Activated T-cell treated with anti-CD3 and anti-CD28 coated beads, Interleukin-2, amount 50 U/mL, for 4 hours (primary cell): ENCODE measurements at regions not wholly inside any gene's neighbourhood (a gene's known extent, or its start where the extent isn't known, plus 50 kb on each side); places are given as distances from the start of the nearest gene placed in this dataset.

Experiments used
- ATAC-seq, 2 donors: fragments of 200-7000 bp; cut with Tn5 transposase; one replicate each; pipeline ENCODE4 v1.10.0; 2021
- DNase-seq: peaks from one replicate; pipeline ENCODE4 v3.0.0-alpha.2; 2020
- H3K27me3 Mint-ChIP-seq: one replicate; pipeline ENCODE4 v1.8.0; 2021; ENCODE audit warnings: low read depth, mixed read lengths
- H3K36me3 Mint-ChIP-seq: one replicate; pipeline ENCODE4 v1.8.0; 2022; ENCODE audit warnings: mixed read lengths; ENCODE audit not compliant: insufficient read depth
- H3K4me1 Mint-ChIP-seq: one replicate; pipeline ENCODE4 v1.8.0; 2021; ENCODE audit warnings: low read depth, mixed read lengths
- H3K4me3 Mint-ChIP-seq: one replicate; pipeline ENCODE4 v1.8.0; 2021; ENCODE audit warnings: mild to moderate bottlenecking, moderate library complexity, mixed read lengths
- H3K9me3 Mint-ChIP-seq: one replicate; pipeline ENCODE4 v1.8.0; 2021; ENCODE audit warnings: mixed read lengths

GRCh38 chr5:102595332-102595731, 96.5 kb upstream of the SLCO6A1 start:
- DNase-seq: no peak
- H3K9me3 Mint-ChIP-seq: peaks cover 3% of the 10 kb centered on the region
- ATAC-seq: no peak
- H3K27me3 Mint-ChIP-seq: peaks cover 5% of the 10 kb centered on the region
- no peaks in the 10 kb centered on the region for H3K36me3 Mint-ChIP-seq
- peaks cover 7% of the 10 kb centered on the region for H3K4me1 Mint-ChIP-seq
- no peak overlapping the region for H3K4me3 Mint-ChIP-seq

DNA sequence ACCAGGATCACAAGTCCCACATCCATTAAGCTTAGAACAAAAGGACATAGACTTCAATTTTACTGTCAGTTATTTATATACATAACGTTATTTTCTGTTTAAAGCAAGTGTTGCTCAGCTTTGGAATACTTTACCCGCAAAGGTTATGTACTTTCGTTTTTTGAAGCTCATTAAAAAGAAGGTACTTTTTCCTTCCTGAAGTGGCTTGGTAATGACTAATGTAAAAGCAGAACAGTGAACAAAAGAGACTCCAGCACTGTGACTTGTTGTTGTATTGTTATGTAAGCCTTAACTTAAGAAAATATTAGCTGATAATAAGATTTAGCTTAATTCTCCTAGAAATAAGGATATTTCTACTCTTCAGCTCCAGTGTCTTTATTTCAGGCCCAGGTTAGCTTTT, 97.3 kb upstream of the SLCO6A1 start:
- ATAC-seq (peak; percentile 34 to 39), DNase-seq (no peak)
- H3K4me1 Mint-ChIP-seq: peaks cover 7% of the 10 kb centered on the region
- H3K4me3 Mint-ChIP-seq: no peak overlapping the region
- H3K36me3 Mint-ChIP-seq: no peaks in the 10 kb centered on the region
- H3K27me3 Mint-ChIP-seq: peaks cover under 1% of the 10 kb centered on the region
- H3K9me3 Mint-ChIP-seq: peaks cover 3% of the 10 kb centered on the region

DNA sequence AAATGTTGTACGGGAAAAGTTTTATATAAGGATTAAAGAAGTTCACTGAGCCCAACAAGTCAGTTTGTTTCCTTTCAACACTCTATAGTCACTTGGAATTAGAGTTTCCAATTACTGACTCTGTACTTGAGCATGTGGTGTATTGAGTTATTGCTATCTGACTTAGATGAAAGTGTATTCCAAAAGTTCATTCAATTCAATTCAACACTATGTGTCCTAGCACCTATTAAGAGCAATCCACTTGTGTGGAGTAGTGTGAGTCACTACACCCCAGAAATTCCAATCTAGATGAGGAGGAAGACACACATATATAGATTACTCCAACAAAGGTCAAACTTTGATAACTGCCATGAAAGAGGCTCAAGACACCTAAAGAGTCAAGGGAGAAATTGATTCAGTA, 98.2 kb upstream of the SLCO6A1 start:
- Mint-ChIP-seq H3K9me3 (peaks cover 3% of the 10 kb centered on the region), H3K36me3 (no peaks in the 10 kb centered on the region), H3K4me3 (no peak overlapping the region), H3K4me1 (peaks cover 7% of the 10 kb centered on the region), H3K27me3 (no peaks in the 10 kb centered on the region)
- ATAC-seq: no peak
- DNase-seq: no peak

- Mint-ChIP-seq H3K9me3 (no peaks in the 10 kb centered on the region), H3K36me3 (no peaks in the 10 kb centered on the region), H3K4me1 (peaks cover 7% of the 10 kb centered on the region), H3K27me3 (peaks cover 12% of the 10 kb centered on the region), H3K4me3 (no peak overlapping the region)
- DNase-seq (no peak), ATAC-seq (no peak)
Measured at GRCh38 chr5:102599289-102599688, 100.5 kb upstream of the SLCO6A1 start.

GRCh38 chr5:102600964-102601363, 102.2 kb upstream of the SLCO6A1 start:
- Mint-ChIP-seq H3K36me3 (no peaks in the 10 kb centered on the region), H3K9me3 (no peaks in the 10 kb centered on the region), H3K27me3 (peaks cover 12% of the 10 kb centered on the region), H3K4me1 (peaks cover 5% of the 10 kb centered on the region), H3K4me3 (no peak overlapping the region)
- no peak for DNase-seq
- ATAC-seq: no peak

- H3K27me3 Mint-ChIP-seq: peaks cover 16% of the 10 kb centered on the region
- H3K9me3 Mint-ChIP-seq: no peaks in the 10 kb centered on the region
- no peak overlapping the region for H3K4me3 Mint-ChIP-seq
- ATAC-seq: no peak
- DNase-seq: no peak
- H3K36me3 Mint-ChIP-seq: no peaks in the 10 kb centered on the region
- H3K4me1 Mint-ChIP-seq: no peaks in the 10 kb centered on the region
Measured at GRCh38 chr5:102603670-102604069, 104.9 kb upstream of the SLCO6A1 start.

DNA sequence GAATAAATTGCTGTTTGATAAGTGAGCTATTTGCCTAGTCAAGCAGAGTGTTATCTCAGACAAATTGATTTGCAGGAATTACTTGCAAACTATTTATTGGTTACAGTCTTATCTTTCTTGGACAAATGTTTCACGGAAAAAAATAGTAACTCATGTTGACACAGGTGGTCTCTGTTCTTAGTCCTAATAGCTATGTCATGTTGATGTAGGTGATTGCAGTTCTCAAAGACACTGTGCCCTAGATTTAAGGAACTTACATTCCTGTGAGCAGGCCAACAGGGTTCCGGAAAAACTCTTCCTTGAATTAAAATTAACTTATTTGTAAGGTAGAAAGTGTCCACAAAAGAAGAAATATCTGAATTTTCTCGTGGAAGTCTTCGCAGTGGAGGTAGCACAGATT, 109.6 kb upstream of the SLCO6A1 start:
- no peaks in the 10 kb centered on the region for H3K9me3 Mint-ChIP-seq
- H3K27me3 Mint-ChIP-seq: peaks cover 12% of the 10 kb centered on the region
- no peaks in the 10 kb centered on the region for H3K36me3 Mint-ChIP-seq
- DNase-seq (no peak), ATAC-seq (no peak)
- H3K4me3 Mint-ChIP-seq: no peak overlapping the region
- H3K4me1 Mint-ChIP-seq: no peaks in the 10 kb centered on the region

- H3K9me3 Mint-ChIP-seq: no peaks in the 10 kb centered on the region
- no peaks in the 10 kb centered on the region for H3K4me1 Mint-ChIP-seq
- no peak for ATAC-seq
- no peak for DNase-seq
- H3K36me3 Mint-ChIP-seq: no peaks in the 10 kb centered on the region
- no peak overlapping the region for H3K4me3 Mint-ChIP-seq
- peaks cover 9% of the 10 kb centered on the region for H3K27me3 Mint-ChIP-seq
Measured at GRCh38 chr5:102611312-102611711, 112.5 kb upstream of the SLCO6A1 start.

DNA sequence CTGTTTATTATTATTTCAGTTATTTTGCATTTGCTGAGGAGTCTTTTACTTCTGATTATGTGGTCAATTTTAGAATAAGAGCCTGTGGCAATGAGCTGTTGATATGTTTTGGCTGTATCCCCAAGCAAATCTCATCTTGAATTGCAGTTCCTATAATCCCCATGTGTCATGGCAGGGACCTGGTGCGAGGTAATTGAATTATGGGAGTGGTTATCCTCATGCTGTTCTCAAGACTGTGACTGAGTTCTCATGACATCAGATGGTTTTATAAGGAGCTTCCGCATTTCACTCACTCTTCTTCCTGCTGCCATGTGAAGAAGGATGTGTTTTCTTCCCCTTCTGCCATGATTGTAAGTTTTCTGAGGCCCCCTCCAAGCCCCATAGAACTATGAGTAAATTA, 114.9 kb upstream of the SLCO6A1 start:
- Mint-ChIP-seq H3K36me3 (no peaks in the 10 kb centered on the region), H3K27me3 (peaks cover 8% of the 10 kb centered on the region), H3K4me3 (no peak overlapping the region), H3K4me1 (no peaks in the 10 kb centered on the region), H3K9me3 (no peaks in the 10 kb centered on the region)
- DNase-seq (no peak), ATAC-seq (no peak)

- Mint-ChIP-seq H3K36me3 (no peaks in the 10 kb centered on the region), H3K4me1 (no peaks in the 10 kb centered on the region), H3K9me3 (no peaks in the 10 kb centered on the region), H3K4me3 (no peak overlapping the region), H3K27me3 (peaks cover 3% of the 10 kb centered on the region)
- DNase-seq (no peak), ATAC-seq (no peak)
Measured at GRCh38 chr5:102617191-102618187, 118.7 kb upstream of the SLCO6A1 start.

DNA sequence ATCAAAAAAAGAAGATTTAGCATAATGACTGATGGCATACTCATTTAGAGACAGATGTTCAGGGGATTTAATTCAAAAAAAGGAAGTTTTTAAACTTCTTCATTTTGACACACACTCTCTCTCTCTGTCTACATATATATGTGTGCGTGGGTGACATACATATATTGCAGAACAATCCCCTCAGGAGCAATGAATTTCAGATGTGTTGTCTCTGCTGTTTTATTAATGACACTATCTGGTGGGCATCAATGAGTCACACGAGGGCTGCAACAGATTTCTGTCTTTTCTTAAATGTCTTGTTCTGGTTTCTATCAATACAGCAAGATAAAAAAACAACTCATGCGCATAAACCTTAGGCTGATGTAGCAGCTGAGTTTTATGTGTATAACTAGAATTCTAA, 123.5 kb upstream of the SLCO6A1 start:
- Mint-ChIP-seq H3K4me3 (no peak overlapping the region), H3K36me3 (no peaks in the 10 kb centered on the region), H3K27me3 (peaks cover 2% of the 10 kb centered on the region), H3K4me1 (no peaks in the 10 kb centered on the region), H3K9me3 (no peaks in the 10 kb centered on the region)
- ATAC-seq (no peak), DNase-seq (no peak)

GRCh38 chr5:102623329-102624065, 124.7 kb upstream of the SLCO6A1 start:
- Mint-ChIP-seq H3K9me3 (no peaks in the 10 kb centered on the region), H3K4me3 (no peak overlapping the region), H3K27me3 (peaks cover 5% of the 10 kb centered on the region), H3K36me3 (no peaks in the 10 kb centered on the region), H3K4me1 (no peaks in the 10 kb centered on the region)
- DNase-seq: no peak
- no peak for ATAC-seq

DNA sequence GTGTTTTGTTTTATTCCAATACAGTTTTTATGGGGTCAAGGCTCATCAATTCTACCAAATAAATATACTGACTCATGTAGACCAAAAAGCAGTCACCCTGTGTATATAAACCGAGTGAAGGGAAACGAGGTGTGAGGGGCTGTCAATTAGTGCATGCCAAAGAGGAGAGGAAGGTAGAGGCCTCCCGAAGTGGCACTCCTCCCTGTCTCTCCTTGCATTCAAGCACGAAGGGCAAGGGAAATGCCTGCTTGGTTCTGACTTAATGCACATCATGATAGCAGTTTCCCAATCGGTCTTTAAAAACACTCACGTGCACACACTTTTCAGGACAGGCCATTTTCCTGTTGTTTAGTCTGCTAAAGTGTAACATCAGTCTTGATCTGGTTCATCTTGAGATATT, 125.6 kb upstream of the SLCO6A1 start:
- no peaks in the 10 kb centered on the region for H3K36me3 Mint-ChIP-seq
- no peak for DNase-seq
- H3K4me3 Mint-ChIP-seq: no peak overlapping the region
- H3K27me3 Mint-ChIP-seq: peaks cover 7% of the 10 kb centered on the region
- H3K9me3 Mint-ChIP-seq: no peaks in the 10 kb centered on the region
- H3K4me1 Mint-ChIP-seq: no peaks in the 10 kb centered on the region
- no peak for ATAC-seq

- no peak overlapping the region for H3K4me3 Mint-ChIP-seq
- no peaks in the 10 kb centered on the region for H3K9me3 Mint-ChIP-seq
- H3K27me3 Mint-ChIP-seq: peaks cover 10% of the 10 kb centered on the region
- no peak for DNase-seq
- no peaks in the 10 kb centered on the region for H3K36me3 Mint-ChIP-seq
- H3K4me1 Mint-ChIP-seq: no peaks in the 10 kb centered on the region
- no peak for ATAC-seq
Measured at GRCh38 chr5:102625468-102625867, 126.7 kb upstream of the SLCO6A1 start.

- no peaks in the 10 kb centered on the region for H3K4me1 Mint-ChIP-seq
- H3K9me3 Mint-ChIP-seq: no peaks in the 10 kb centered on the region
- ATAC-seq: no peak
- no peak overlapping the region for H3K4me3 Mint-ChIP-seq
- H3K27me3 Mint-ChIP-seq: peaks cover 11% of the 10 kb centered on the region
- no peak for DNase-seq
- H3K36me3 Mint-ChIP-seq: no peaks in the 10 kb centered on the region
Measured at GRCh38 chr5:102625928-102626327, 127.1 kb upstream of the SLCO6A1 start.
